Gastrocnemius medialis (tissue), 4 donors: ENCODE measurements at regions not wholly inside any gene's neighbourhood (a gene's known extent, or its start where the extent isn't known, plus 50 kb on each side); places are given as distances from the start of the nearest gene placed in this dataset.

Experiments
- CTCF ChIP-seq, 5 experiments: fragments of 450-650 bp in 3 of 5; fragments of 200-600 bp in 2 of 5; sonication (generic) in 2 of 5; IDR thresholded peaks in 4 of 5; conservative IDR thresholded peaks in 1 of 5; 1 replicate in 4 of 5; 2 replicates in 1 of 5; pipeline ENCODE4 v1.5.1; 2016 to 2019; ENCODE audit warnings: antibody characterized with exemption in 5 of 5, mild to moderate bottlenecking in 3 of 5, moderate library complexity in 3 of 5
- POLR2A ChIP-seq, 2 donors: fragments of 450-650 bp; IDR thresholded peaks; one replicate each; pipeline ENCODE4 v1.6.1; 2017; ENCODE audit warnings: antibody characterized with exemption in 2 of 2, mild to moderate bottlenecking in 2 of 2, moderate library complexity in 2 of 2

- TF ChIP-seq CTCF (IDR thresholded peaks at IDR 0.05 in 4 of 5, conservative IDR thresholded peaks at IDR 0.05 in 1 of 5): no peak
- TF ChIP-seq POLR2A (IDR thresholded peaks at IDR 0.05): no peak
Observed at GRCh38 chr6:55663914-55664313, 84.9 kb upstream of the HMGCLL1 start.
